Loucy (cell line): ENCODE measurements at regions not wholly inside any gene's neighbourhood (a gene's known extent, or its start where the extent isn't known, plus 50 kb on each side); places are given as distances from the start of the nearest gene placed in this dataset.

Experiments used
- CTCF ChIP-seq: fragments of 200-600 bp; sonication (generic); conservative IDR thresholded peaks from 2 replicates; pipeline ENCODE4 v1.5.1; 2014; ENCODE audit warnings: mild to moderate bottlenecking, antibody characterized with exemption, low read length
- EZH2phosphoT487 ChIP-seq: fragments of 200-600 bp; IDR thresholded peaks from 2 replicates; pipeline ENCODE4 v1.6.1; 2018; ENCODE audit warnings: antibody characterized with exemption, mild to moderate bottlenecking, moderate library complexity, borderline replicate concordance

- no peak for TF ChIP-seq CTCF
- no peak for TF ChIP-seq EZH2phosphoT487
These were observed 72.2 kb upstream of the FUCA2 start for GRCh38 chr6:143583542-143584327.
